ENCODE measurements at regions not wholly inside any gene's neighbourhood (a gene's known extent, or its start where the extent isn't known, plus 50 kb on each side); places are given as distances from the start of the nearest gene placed in this dataset.

GRCh38 chr12:126897778-126898177, 1369.2 kb upstream of the TMEM132C start:
- Histone ChIP-seq H3K18ac (ENCODE audit: extremely low read depth, low read length) (no peak overlapping the region), H3K27me3 (replicated peaks in 1 of 4; ENCODE audit: control insufficient read depth in 3 of 4, extremely low read depth in 1 of 4, insufficient read depth in 3 of 4, low read length in 3 of 4) (no peaks in the 10 kb centered on the region), H3K9ac (replicated peaks in 1 of 4; ENCODE audit: extremely low read depth in 1 of 4, low read depth in 3 of 4, low read length in 3 of 4) (no peak overlapping the region), H4K91ac (replicated peaks; ENCODE audit: insufficient read length, low read length) (no peak overlapping the region), H3K9me3 (ENCODE audit: insufficient read depth in 2 of 2, low read depth in 1 of 2, low read length in 1 of 2) (no peaks in the 10 kb centered on the region), H3K23me2 (ENCODE audit: low read depth, low read length) (no peaks in the 10 kb centered on the region), H2AK5ac (ENCODE audit: low read depth, low read length) (no peak overlapping the region), H3K79me2 (ENCODE audit: control insufficient read depth in 1 of 2, insufficient read depth in 2 of 2, low read length in 2 of 2) (no peaks in the 10 kb centered on the region), H3K27ac (ENCODE audit: low read depth, low read length) (no peak overlapping the region), H3K56ac (replicated peaks; ENCODE audit: insufficient read length, low read depth, low read length) (no peak overlapping the region), H4K8ac (ENCODE audit: extremely low read depth, insufficient read depth, low read length) (no peak overlapping the region), H3K36me3 (ENCODE audit: control insufficient read depth in 2 of 4, insufficient read depth in 4 of 4, low read length in 3 of 4) (no peaks in the 10 kb centered on the region), H2BK20ac (ENCODE audit: low read length) (no peak overlapping the region), H4K5ac (ENCODE audit: insufficient read length, low read depth, low read length) (no peak overlapping the region), H2BK5ac (ENCODE audit: low read depth, low read length) (no peak overlapping the region), H3K4me2 (ENCODE audit: insufficient read depth in 1 of 2, low read depth in 2 of 2, low read length in 2 of 2) (no peak overlapping the region), H2BK12ac (ENCODE audit: low read depth, low read length) (no peak overlapping the region), H3K14ac (ENCODE audit: insufficient read length) (no peak overlapping the region), H3K23ac (ENCODE audit: insufficient read length) (no peak overlapping the region), H2BK15ac (ENCODE audit: low read length) (no peak overlapping the region), H4K20me1 (replicated peaks in 1 of 2; ENCODE audit: control insufficient read depth in 1 of 2, insufficient read depth in 2 of 2, low read length in 2 of 2) (no peaks in the 10 kb centered on the region), H3K4me3 (ENCODE audit: extremely low read depth in 1 of 4, insufficient read depth in 2 of 4, low read depth in 3 of 4, low read length in 4 of 4) (no peak overlapping the region), H3K79me1 (ENCODE audit: low read depth, low read length) (no peaks in the 10 kb centered on the region), H3K4ac (replicated peaks; ENCODE audit: insufficient read length, low read depth, low read length) (no peak overlapping the region), H3K4me1 (replicated peaks in 1 of 4; ENCODE audit: control insufficient read depth in 3 of 4, insufficient read depth in 4 of 4, low read length in 3 of 4) (peaks cover 0 to 9% (median 3%) of the 10 kb centered on the region in 4 experiments; a peak in 3 of 7 replicates), H2BK120ac (replicated peaks; ENCODE audit: low read depth, low read length) (no peak overlapping the region), H2AFZ (ENCODE audit: low read length) (no peak overlapping the region)
- TF ChIP-seq ZNF274 (IDR thresholded peaks at IDR 0.05; ENCODE audit: borderline replicate concordance, extremely low read depth, low read length) (no peak), TBP (IDR thresholded peaks at IDR 0.05; ENCODE audit: low read depth, low read length) (no peak), BACH1 (IDR thresholded peaks at IDR 0.05; ENCODE audit: low read length) (no peak), SIN3A (conservative IDR thresholded peaks at IDR 0.05 in 1 of 2, IDR thresholded peaks at IDR 0.05 in 1 of 2; ENCODE audit: low read depth in 1 of 2, low read length in 2 of 2) (no peak)
- WGBS, 2 experiments (ENCODE audit: extremely low coverage in 1 of 2, insufficient coverage in 1 of 2, insufficient read length in 1 of 2, insufficient replicate concordance in 2 of 2, low coverage in 1 of 2, low lambda C conversion rate in 2 of 2, missing lambda C conversion rate in 1 of 2) = 88% methylated on average over 4 of the region's 5 CpGs; no CpG with 5 or more reads in 1 of the 2 experiments
- POLR2A ChIA-PET (ENCODE audit: partially characterized antibody) = interaction anchor here (1.0 kb wide), 1 partner anchor 11 kb away, joined by 3 read pairs; no protein-coding TSS in a partner anchor
- CTCF ChIA-PET (ENCODE audit: partially characterized antibody) = interaction anchor here (0.6 to 0.9 kb wide), 4 partner anchors 15 to 384 kb away, joined by 3 to 4 read pairs (median 4); no protein-coding TSS in a partner anchor
- no peak for DNase-seq (ENCODE audit: low read depth in 1 of 2, low spot score in 2 of 2)
- FAIRE-seq = no peak
